Fibroblast of villous mesenchyme (primary cell): ENCODE measurements at regions not wholly inside any gene's neighbourhood (a gene's known extent, or its start where the extent isn't known, plus 50 kb on each side); places are given as distances from the start of the nearest gene placed in this dataset. TPM values are rescaled to one million over a fixed set of nuclear protein-coding genes. Genes with fewer than 3 reads are reported as not detected.
"Not testable (repeated sequence)": the region's sequence is repeated elsewhere in the genome, so short reads cannot be mapped to it uniquely, and the experiment has no call there.

Experiments used
- DNase-seq: peaks from one replicate; pipeline ENCODE4 v3.0.0-alpha.2; 2010; ENCODE audit warnings: low read depth
- H3K4me3 ChIP-seq: 2 replicates; pipeline ENCODE4 v1.5.1; 2011; ENCODE audit warnings: low read depth, mild to moderate bottlenecking, low read length
- CTCF ChIP-seq: IDR thresholded peaks from 2 replicates; pipeline ENCODE4 v1.5.1; 2012; ENCODE audit warnings: low read depth, mild to moderate bottlenecking, low read length; ENCODE audit not compliant: insufficient read depth
- small RNA-seq: library from RNA; depleted of rRNA; stranded (forward); fragments of <200 nt; gene quantifications from one replicate; pipeline ENCODE3, GENCODE V24; 2012

- no peak for TF ChIP-seq CTCF
- no peak overlapping the region for H3K4me3 ChIP-seq
- no peak for DNase-seq
These were observed 2153.9 kb downstream of the NCAM2 start for GRCh38 chr21:23152130-23152529.

GRCh38 chr21:23153842-23154241 lies 2155.6 kb downstream of the NCAM2 start:
- H3K4me3 ChIP-seq, DNase-seq: not testable (repeated sequence)

DNA sequence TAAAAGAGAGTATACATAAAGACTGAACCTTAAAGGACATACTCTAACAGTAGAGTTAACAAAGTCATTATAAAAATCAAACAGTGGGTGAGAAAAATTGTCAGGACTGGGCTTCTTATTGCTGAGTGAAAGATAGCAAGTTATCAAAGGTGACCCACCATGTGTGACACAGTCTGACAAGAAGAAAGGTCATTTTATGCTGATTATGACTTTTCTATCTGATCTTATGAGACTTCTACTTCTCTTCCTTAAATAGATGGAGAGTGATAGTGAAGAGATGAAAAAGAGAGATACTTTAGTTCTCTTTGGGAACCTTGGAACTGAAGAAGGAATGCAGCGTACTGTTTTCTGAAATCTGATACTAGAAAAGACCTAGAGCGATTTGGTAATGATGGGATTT lies 2157.1 kb downstream of the NCAM2 start:
- no peak overlapping the region for H3K4me3 ChIP-seq
- no peak for TF ChIP-seq CTCF
- DNase-seq: no peak

- DNase-seq: no peak
- TF ChIP-seq CTCF: no peak
- H3K4me3 ChIP-seq: no peak overlapping the region
These were observed 2162.7 kb downstream of the NCAM2 start for GRCh38 chr21:23160914-23161313.

GRCh38 chr21:23162198-23162946 lies 2164.2 kb downstream of the NCAM2 start:
- no peak overlapping the region for H3K4me3 ChIP-seq
- no peak for TF ChIP-seq CTCF
- no peak for DNase-seq

Small RNA genes lying in the stretch of these regions (small RNA-seq; reads per million reads assigned to genes)
- not detected for gene MIR6130
- not detected for gene RNU4-45P
